GM13977 (cell line): ENCODE measurements at regions not wholly inside any gene's neighbourhood (a gene's known extent, or its start where the extent isn't known, plus 50 kb on each side); places are given as distances from the start of the nearest gene placed in this dataset.

Experiments used
- DNase-seq: peaks from one replicate; pipeline ENCODE4 v3.0.0; 2012; ENCODE audit warnings: low spot score
- in situ Hi-C: fragments of 300-500 bp; cut with MboI; formaldehyde crosslinking; loops from one replicate; pipeline ENCODE4 v1.12.0; 2022; ENCODE audit warnings: low sequenced_read_pairs, low pct_unique_long_range_greater_than_20kb, mixed read lengths, inconsistent platforms; ENCODE audit not compliant: unreplicated experiment
- TF ChIP-seq, protein P1 (sequence below): IDR thresholded peaks from 2 replicates; pipeline ENCODE4 v1.5.1; 2012; ENCODE audit warnings: mild to moderate bottlenecking, control low read depth; ENCODE audit not compliant: insufficient read depth; ENCODE audit errors: extremely low read depth, missing control alignments

DNA sequence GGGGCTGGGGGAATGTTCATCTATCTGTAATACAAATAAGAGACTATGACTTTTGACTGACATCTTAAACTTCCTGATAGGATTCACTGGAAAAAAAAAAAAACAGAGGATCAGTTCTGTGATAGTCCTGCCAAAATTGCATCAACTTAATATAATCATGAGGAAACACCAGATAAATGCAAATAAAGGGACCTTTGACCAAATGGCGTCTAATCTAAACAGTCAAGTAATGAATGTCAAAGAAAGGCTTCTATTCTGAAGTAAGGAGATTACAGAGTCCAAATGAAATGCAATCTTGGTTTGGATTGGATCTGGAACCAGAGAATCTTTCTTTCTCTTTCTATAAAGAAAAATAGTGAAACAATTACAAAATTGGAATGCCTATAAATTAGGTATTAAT lies 513.4 kb downstream of the KCNT2 start:
- TF ChIP-seq, protein P1, sequence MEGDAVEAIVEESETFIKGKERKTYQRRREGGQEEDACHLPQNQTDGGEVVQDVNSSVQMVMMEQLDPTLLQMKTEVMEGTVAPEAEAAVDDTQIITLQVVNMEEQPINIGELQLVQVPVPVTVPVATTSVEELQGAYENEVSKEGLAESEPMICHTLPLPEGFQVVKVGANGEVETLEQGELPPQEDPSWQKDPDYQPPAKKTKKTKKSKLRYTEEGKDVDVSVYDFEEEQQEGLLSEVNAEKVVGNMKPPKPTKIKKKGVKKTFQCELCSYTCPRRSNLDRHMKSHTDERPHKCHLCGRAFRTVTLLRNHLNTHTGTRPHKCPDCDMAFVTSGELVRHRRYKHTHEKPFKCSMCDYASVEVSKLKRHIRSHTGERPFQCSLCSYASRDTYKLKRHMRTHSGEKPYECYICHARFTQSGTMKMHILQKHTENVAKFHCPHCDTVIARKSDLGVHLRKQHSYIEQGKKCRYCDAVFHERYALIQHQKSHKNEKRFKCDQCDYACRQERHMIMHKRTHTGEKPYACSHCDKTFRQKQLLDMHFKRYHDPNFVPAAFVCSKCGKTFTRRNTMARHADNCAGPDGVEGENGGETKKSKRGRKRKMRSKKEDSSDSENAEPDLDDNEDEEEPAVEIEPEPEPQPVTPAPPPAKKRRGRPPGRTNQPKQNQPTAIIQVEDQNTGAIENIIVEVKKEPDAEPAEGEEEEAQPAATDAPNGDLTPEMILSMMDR, result no peak
- DNase-seq, result no peak
- in situ Hi-C loops, result no loop called here

- no peak for DNase-seq
- in situ Hi-C loops, result no loop called here
- TF ChIP-seq, protein P1, result no peak
These were observed 516.7 kb downstream of the KCNT2 start for GRCh38 chr1:196091397-196092135.

DNA sequence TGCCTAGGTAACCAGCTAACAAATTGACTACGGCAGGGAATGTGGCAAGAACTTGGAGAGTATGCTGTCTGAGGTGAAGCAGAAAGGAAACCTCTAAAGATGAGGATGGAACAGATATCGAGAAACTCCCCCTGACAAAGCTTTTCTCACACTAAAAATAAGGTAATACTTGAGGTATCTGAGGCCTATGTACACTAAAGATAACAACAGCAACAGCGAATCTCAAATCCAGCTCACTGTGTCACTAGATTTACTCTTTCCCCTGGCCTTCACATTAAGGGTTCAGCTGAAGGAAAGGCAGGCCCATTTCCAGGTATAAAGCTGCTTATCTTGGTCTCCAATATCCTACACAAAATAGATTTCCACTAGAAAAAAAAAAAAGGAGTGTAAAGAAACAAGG lies 518.0 kb downstream of the KCNT2 start:
- TF ChIP-seq, protein P1, result no peak
- no peak for DNase-seq

DNA sequence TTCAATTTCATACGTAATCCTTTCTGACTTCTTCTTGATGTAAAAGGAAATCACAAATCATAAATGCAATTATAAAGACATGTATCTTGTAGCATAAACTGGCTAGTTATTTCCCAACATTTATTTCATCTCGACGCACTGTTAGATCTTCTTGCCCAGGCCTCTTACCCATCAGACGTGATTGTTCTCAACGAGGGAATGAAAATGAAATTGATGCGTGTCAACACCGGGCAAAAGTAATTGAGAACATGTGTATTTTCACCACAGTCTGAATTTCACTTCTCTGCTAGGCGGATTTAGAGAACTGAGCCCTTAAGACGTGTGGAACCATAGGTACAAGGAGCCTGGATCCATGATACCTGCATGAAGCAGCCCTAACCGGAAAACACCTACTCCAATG lies 519.7 kb downstream of the KCNT2 start:
- TF ChIP-seq, protein P1, result no peak
- in situ Hi-C loops, result no loop called here
- no peak for DNase-seq

More for the DNA sequence above, 518.0 kb downstream of the KCNT2 start:
- in situ Hi-C loops, result no loop called here

GRCh38 chr1:196078691-196079090 lies 529.5 kb downstream of the KCNT2 start:
- no peak for DNase-seq
- in situ Hi-C loops, result no loop called here
- TF ChIP-seq, protein P1, result no peak

GRCh38 chr1:196075621-196076020 lies 532.6 kb downstream of the KCNT2 start:
- TF ChIP-seq, protein P1, result no peak
- DNase-seq, result no peak
- in situ Hi-C loops, result no loop called here
